SK-N-SH treated with all-trans-retinoic acid at 6 μM for 48 hours (cell line): ENCODE measurements at regions not wholly inside any gene's neighbourhood (a gene's known extent, or its start where the extent isn't known, plus 50 kb on each side); places are given as distances from the start of the nearest gene placed in this dataset.

Experiments
- ATAC-seq: fragments of 200-7000 bp; cut with Tn5 transposase; 3 replicates; pipeline ENCODE4 v1.9.1; 2020; ENCODE audit warnings: mild to moderate bottlenecking, moderate library complexity
- ARNTL ChIP-seq: fragments of 450-650 bp; formaldehyde crosslinking; IDR thresholded peaks from 2 replicates; pipeline ENCODE4 v1.5.0; 2020; ENCODE audit warnings: low read depth, mild to moderate bottlenecking, moderate library complexity, borderline replicate concordance
- BACH2 ChIP-seq: fragments of 250-450 bp; sonication (Bioruptor Pico); IDR thresholded peaks from 2 replicates; pipeline ENCODE4 v1.9.0; 2021; ENCODE audit warnings: mild to moderate bottlenecking, borderline replicate concordance
- CREB5 ChIP-seq: fragments of 250-450 bp; sonication (Bioruptor Pico); IDR thresholded peaks from 2 replicates; pipeline ENCODE4 v1.5.1; 2020; ENCODE audit warnings: low read depth, mild to moderate bottlenecking, moderate library complexity
- CSRNP3 ChIP-seq: fragments of 250-450 bp; sonication (Bioruptor Pico); IDR thresholded peaks from 2 replicates; pipeline ENCODE4 v1.5.1; 2021; ENCODE audit warnings: mild to moderate bottlenecking, moderate library complexity
- ESRRG ChIP-seq: fragments of 250-450 bp; sonication (Bioruptor Pico); IDR thresholded peaks from 2 replicates; pipeline ENCODE4 v1.6.1; 2021; ENCODE audit warnings: mild to moderate bottlenecking
- GLIS3 ChIP-seq: fragments of 250-450 bp; sonication (Bioruptor Pico); IDR thresholded peaks from 2 replicates; pipeline ENCODE4 v1.5.0; 2020; ENCODE audit warnings: mild to moderate bottlenecking, moderate library complexity
- PATZ1 ChIP-seq: fragments of 250-450 bp; sonication (Bioruptor Pico); IDR thresholded peaks from 2 replicates; pipeline ENCODE4 v1.8.0; 2020; ENCODE audit warnings: mild to moderate bottlenecking, moderate library complexity, borderline replicate concordance
- POU6F1 ChIP-seq: fragments of 250-450 bp; sonication (Bioruptor Pico); IDR thresholded peaks from 2 replicates; pipeline ENCODE4 v1.8.0; 2021; ENCODE audit warnings: low read depth, mild to moderate bottlenecking, moderate library complexity, borderline replicate concordance
- PPARA ChIP-seq: fragments of 250-450 bp; sonication (Bioruptor Pico); IDR thresholded peaks from 2 replicates; pipeline ENCODE4 v1.5.0; 2020; ENCODE audit warnings: mild to moderate bottlenecking, borderline replicate concordance
- RARB ChIP-seq: fragments of 250-450 bp; sonication (Bioruptor Pico); IDR thresholded peaks from 2 replicates; pipeline ENCODE4 v1.8.0; 2021; ENCODE audit warnings: mild to moderate bottlenecking, moderate library complexity
- TCF4 ChIP-seq: fragments of 250-450 bp; sonication (Bioruptor Pico); IDR thresholded peaks from 2 replicates; pipeline ENCODE4 v1.8.0; 2021; ENCODE audit warnings: mild to moderate bottlenecking, moderate library complexity, borderline replicate concordance
- TOX ChIP-seq: fragments of 250-450 bp; sonication (Bioruptor Pico); IDR thresholded peaks from 2 replicates; pipeline ENCODE4 v1.8.0; 2021; ENCODE audit warnings: mild to moderate bottlenecking, moderate library complexity, borderline replicate concordance
- ZC3H10 ChIP-seq: fragments of 250-450 bp; sonication (Bioruptor Pico); IDR thresholded peaks from 2 replicates; pipeline ENCODE4 v1.5.1; 2021; ENCODE audit warnings: mild to moderate bottlenecking, moderate library complexity
- ZFP3 ChIP-seq: fragments of 250-450 bp; sonication (Bioruptor Pico); IDR thresholded peaks from 2 replicates; pipeline ENCODE4 v1.5.0; 2020; ENCODE audit warnings: mild to moderate bottlenecking, moderate library complexity
- ZFP30 ChIP-seq: fragments of 450-650 bp; formaldehyde crosslinking; IDR thresholded peaks from 2 replicates; pipeline ENCODE4 v1.5.0; 2022; ENCODE audit warnings: mild to moderate bottlenecking, moderate library complexity
- ZNF70 ChIP-seq: fragments of 450-650 bp; formaldehyde crosslinking; IDR thresholded peaks from 2 replicates; pipeline ENCODE4 v1.5.0; 2020; ENCODE audit warnings: mild to moderate bottlenecking, moderate library complexity
- ZNF8 ChIP-seq: fragments of 450-650 bp; formaldehyde crosslinking; IDR thresholded peaks from 2 replicates; pipeline ENCODE4 v1.5.0; 2020; ENCODE audit warnings: mild to moderate bottlenecking, moderate library complexity

- peak; percentile 32; the same call in 2 of the 3 replicates for ATAC-seq
- TF ChIP-seq CREB5: no peak
- no peak for TF ChIP-seq ARNTL (CRISPR knock-in tag)
- TF ChIP-seq ESRRG (CRISPR knock-in tag): no peak
- TF ChIP-seq ZNF70 (CRISPR knock-in tag): no peak
- no peak for TF ChIP-seq ZNF8
- no peak for TF ChIP-seq ZC3H10 (CRISPR knock-in tag)
Measured at GRCh38 chr3:13243586-13243985, 170.4 kb upstream of the IQSEC1 start.

GRCh38 chr3:13242364-13242737 is 169.1 kb upstream of the IQSEC1 start:
- no peak for ATAC-seq
- TF ChIP-seq PATZ1 (no peak), PPARA (no peak), TOX (CRISPR knock-in tag) (no peak), ESRRG (CRISPR knock-in tag) (no peak)
- TF ChIP-seq, all 23 proteins: peak for 0

- no peak for TF ChIP-seq ZFP3
- no peak for TF ChIP-seq GLIS3 (CRISPR knock-in tag)
- no peak for TF ChIP-seq TCF4
- TF ChIP-seq ARNTL (CRISPR knock-in tag): no peak
- no peak for TF ChIP-seq CREB5
- ATAC-seq: no peak
Measured at GRCh38 chr3:13241621-13242363, 168.6 kb upstream of the IQSEC1 start.

GRCh38 chr3:13240928-13241618 is 167.8 kb upstream of the IQSEC1 start:
- ATAC-seq: no peak
- TF ChIP-seq PATZ1 (no peak), RARB (CRISPR knock-in tag) (no peak), BACH2 (no peak), POU6F1 (CRISPR knock-in tag) (no peak), ZFP30 (CRISPR knock-in tag) (no peak), ZNF70 (CRISPR knock-in tag) (no peak), CSRNP3 (no peak), ARNTL (CRISPR knock-in tag) (no peak), ZC3H10 (CRISPR knock-in tag) (no peak), ESRRG (CRISPR knock-in tag) (no peak), CREB5 (no peak), TCF4 (no peak)
- TF ChIP-seq, all 23 proteins: peak for 0
